ENCODE measurements at regions not wholly inside any gene's neighbourhood (a gene's known extent, or its start where the extent isn't known, plus 50 kb on each side); places are given as distances from the start of the nearest gene placed in this dataset.
"Not testable (repeated sequence)": the region's sequence is repeated elsewhere in the genome, so short reads cannot be mapped to it uniquely, and the experiment has no call there.

DNA sequence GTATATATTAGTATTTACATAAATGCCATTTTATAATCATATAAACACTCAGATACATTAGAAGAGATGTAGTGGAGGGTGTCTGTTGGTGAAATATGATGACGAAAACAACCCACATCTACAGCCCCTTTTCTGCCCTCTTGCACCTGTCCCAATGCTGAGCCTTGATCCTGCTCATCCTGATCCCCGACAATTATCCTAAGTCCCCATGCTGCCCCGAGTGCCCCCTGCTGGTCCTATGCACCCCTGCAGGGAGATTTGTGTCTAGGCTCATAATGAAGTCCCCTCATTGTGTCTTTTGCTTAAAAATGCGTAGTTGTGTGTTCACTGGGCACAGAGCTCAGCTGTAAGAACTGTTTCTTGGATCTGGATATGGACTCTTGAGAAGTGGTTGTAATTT lies 554.5 kb downstream of the TMEM121 start:
- no peak for DNase-seq
- no peak overlapping the region for H3K4me3 ChIP-seq
- H3K4me1 ChIP-seq = no peaks in the 10 kb centered on the region
- H3K27me3 ChIP-seq = no peaks in the 10 kb centered on the region
- TF ChIP-seq, protein P1, sequence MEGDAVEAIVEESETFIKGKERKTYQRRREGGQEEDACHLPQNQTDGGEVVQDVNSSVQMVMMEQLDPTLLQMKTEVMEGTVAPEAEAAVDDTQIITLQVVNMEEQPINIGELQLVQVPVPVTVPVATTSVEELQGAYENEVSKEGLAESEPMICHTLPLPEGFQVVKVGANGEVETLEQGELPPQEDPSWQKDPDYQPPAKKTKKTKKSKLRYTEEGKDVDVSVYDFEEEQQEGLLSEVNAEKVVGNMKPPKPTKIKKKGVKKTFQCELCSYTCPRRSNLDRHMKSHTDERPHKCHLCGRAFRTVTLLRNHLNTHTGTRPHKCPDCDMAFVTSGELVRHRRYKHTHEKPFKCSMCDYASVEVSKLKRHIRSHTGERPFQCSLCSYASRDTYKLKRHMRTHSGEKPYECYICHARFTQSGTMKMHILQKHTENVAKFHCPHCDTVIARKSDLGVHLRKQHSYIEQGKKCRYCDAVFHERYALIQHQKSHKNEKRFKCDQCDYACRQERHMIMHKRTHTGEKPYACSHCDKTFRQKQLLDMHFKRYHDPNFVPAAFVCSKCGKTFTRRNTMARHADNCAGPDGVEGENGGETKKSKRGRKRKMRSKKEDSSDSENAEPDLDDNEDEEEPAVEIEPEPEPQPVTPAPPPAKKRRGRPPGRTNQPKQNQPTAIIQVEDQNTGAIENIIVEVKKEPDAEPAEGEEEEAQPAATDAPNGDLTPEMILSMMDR (IDR thresholded peaks at IDR 0.05) = no peak
- intact Hi-C loops (cut with DNase I; ENCODE audit: low total_unique reads) = no loop called here
- H3K36me3 ChIP-seq = no peaks in the 10 kb centered on the region
- no peak overlapping the region for H3K27ac ChIP-seq
- H3K9me3 ChIP-seq = no peaks in the 10 kb centered on the region

DNA sequence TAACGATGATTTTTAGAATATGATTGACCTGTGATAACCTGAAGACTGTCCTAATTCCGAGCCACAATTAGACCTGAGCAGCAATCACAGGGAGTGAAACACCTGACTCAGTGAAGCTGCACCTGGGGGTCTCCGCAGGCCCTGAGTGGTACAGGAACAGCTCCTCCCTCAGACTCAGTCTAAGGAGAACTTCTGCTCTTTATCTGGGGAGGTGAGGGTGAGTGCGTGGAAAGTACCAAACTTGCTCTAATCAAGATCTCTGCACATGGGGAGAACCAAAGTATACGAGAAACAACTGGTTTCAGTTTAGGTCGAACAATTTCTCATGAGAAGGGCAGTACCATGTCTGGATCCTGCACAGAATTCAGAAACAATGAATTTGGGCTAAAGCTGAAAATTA lies 555.3 kb downstream of the TMEM121 start:
- H3K9me3 ChIP-seq; H3K27me3 ChIP-seq; H3K27ac ChIP-seq; H3K4me1 ChIP-seq; intact Hi-C loops (cut with DNase I; ENCODE audit: low total_unique reads); H3K4me3 ChIP-seq; H3K36me3 ChIP-seq; DNase-seq: not testable (repeated sequence)

GRCh38 chr14:106083082-106083481 lies 556.7 kb downstream of the TMEM121 start:
- intact Hi-C loops (cut with DNase I; ENCODE audit: low total_unique reads) = no loop called here
- DNase-seq = no peak
- no peak overlapping the region for H3K27ac ChIP-seq
- H3K4me3 ChIP-seq = no peak overlapping the region
- no peaks in the 10 kb centered on the region for H3K9me3 ChIP-seq
- no peaks in the 10 kb centered on the region for H3K27me3 ChIP-seq
- H3K36me3 ChIP-seq = no peaks in the 10 kb centered on the region
- H3K4me1 ChIP-seq = no peaks in the 10 kb centered on the region
- TF ChIP-seq, protein P1 (IDR thresholded peaks at IDR 0.05) = no peak

GRCh38 chr14:106087837-106088236 lies 561.5 kb downstream of the TMEM121 start:
- H3K4me3 ChIP-seq = no peak overlapping the region
- no peak overlapping the region for H3K27ac ChIP-seq
- DNase-seq = no peak
- intact Hi-C loops (cut with DNase I; ENCODE audit: low total_unique reads) = no loop called here
- no peaks in the 10 kb centered on the region for H3K27me3 ChIP-seq
- no peaks in the 10 kb centered on the region for H3K36me3 ChIP-seq
- no peaks in the 10 kb centered on the region for H3K9me3 ChIP-seq
- no peaks in the 10 kb centered on the region for H3K4me1 ChIP-seq
- TF ChIP-seq, protein P1 (IDR thresholded peaks at IDR 0.05) = no peak

- H3K27ac ChIP-seq; intact Hi-C loops (cut with DNase I; ENCODE audit: low total_unique reads); H3K27me3 ChIP-seq; H3K36me3 ChIP-seq; H3K4me1 ChIP-seq; H3K9me3 ChIP-seq; DNase-seq; H3K4me3 ChIP-seq: not testable (repeated sequence)
Measured at GRCh38 chr14:106088860-106089259, 562.5 kb downstream of the TMEM121 start.

DNA sequence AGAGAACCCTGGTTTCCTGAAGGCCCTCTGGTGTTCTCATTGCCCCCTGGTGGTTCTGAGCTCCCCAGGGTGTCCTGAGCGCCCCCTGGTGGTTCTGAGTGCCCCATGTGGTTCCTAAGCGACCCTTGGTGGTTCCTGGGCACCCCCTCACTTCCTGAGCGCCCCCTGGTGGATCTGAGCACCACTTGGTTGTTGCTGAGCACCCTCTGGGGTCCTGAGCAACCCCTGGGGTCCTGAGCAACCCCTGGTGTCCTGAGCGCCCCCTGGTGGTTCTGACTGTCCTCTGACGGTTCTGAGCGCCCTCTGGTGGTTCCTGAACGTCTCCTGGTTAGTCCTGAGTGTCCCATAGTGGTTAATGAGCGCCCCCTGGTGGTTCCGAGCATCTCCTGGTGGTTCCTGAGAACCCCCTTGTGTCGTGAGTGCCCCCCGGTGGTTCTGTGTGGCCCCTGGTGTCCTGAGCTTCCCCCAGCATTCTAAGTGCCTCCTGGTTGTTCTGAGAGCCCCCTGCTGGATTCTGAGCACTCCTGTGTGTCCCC lies 568.3 kb downstream of the TMEM121 start:
- intact Hi-C loops (cut with DNase I; ENCODE audit: low total_unique reads) = no loop called here
- Histone ChIP-seq H3K9me3 (no peaks in the 10 kb centered on the region), H3K27ac (no peak overlapping the region), H3K27me3 (no peaks in the 10 kb centered on the region), H3K4me1 (no peaks in the 10 kb centered on the region), H3K4me3 (no peak overlapping the region), H3K36me3 (no peaks in the 10 kb centered on the region)
- TF ChIP-seq, protein P1 (IDR thresholded peaks at IDR 0.05) = no peak
- DNase-seq = no peak

- no peaks in the 10 kb centered on the region for H3K27me3 ChIP-seq
- H3K36me3 ChIP-seq = no peaks in the 10 kb centered on the region
- no peak overlapping the region for H3K4me3 ChIP-seq
- no peak for DNase-seq
- TF ChIP-seq, protein P1 (IDR thresholded peaks at IDR 0.05) = no peak
- H3K4me1 ChIP-seq = no peaks in the 10 kb centered on the region
- no peak overlapping the region for H3K27ac ChIP-seq
- H3K9me3 ChIP-seq = no peaks in the 10 kb centered on the region
- intact Hi-C loops (cut with DNase I; ENCODE audit: low total_unique reads) = no loop called here
Measured at GRCh38 chr14:106107703-106108102, 581.3 kb downstream of the TMEM121 start.

Measured in tibial artery (tissue), 4 donors.